HG02571 (cell line): ENCODE measurements at regions not wholly inside any gene's neighbourhood (a gene's known extent, or its start where the extent isn't known, plus 50 kb on each side); places are given as distances from the start of the nearest gene placed in this dataset.

Experiments
- ATAC-seq: cut with Tn5 transposase; IDR thresholded peaks from one replicate; pipeline ENCODE4 v1.9.1; 2021; ENCODE audit warnings: mild to moderate bottlenecking, moderate library complexity; ENCODE audit not compliant: unreplicated experiment

- ATAC-seq: no peak
Observed at GRCh38 chr10:28250782-28251181, 52.1 kb downstream of the MPP7 start.

- ATAC-seq: no peak
Observed at GRCh38 chr10:28250358-28250757, 52.5 kb downstream of the MPP7 start.

GRCh38 chr10:28249512-28249911 lies 53.4 kb downstream of the MPP7 start:
- ATAC-seq: no peak

GRCh38 chr10:28248092-28248491 lies 54.8 kb downstream of the MPP7 start:
- ATAC-seq: no peak

GRCh38 chr10:28246023-28246422 lies 56.8 kb downstream of the MPP7 start:
- ATAC-seq: no peak

GRCh38 chr10:28243923-28244322 lies 58.9 kb downstream of the MPP7 start:
- no peak for ATAC-seq

- ATAC-seq: no peak
Observed at GRCh38 chr10:28242555-28243204, 60.2 kb downstream of the MPP7 start.

GRCh38 chr10:28241741-28242399 lies 61.0 kb downstream of the MPP7 start:
- no peak for ATAC-seq

GRCh38 chr10:28240400-28240799 lies 62.5 kb downstream of the MPP7 start:
- ATAC-seq: no peak

GRCh38 chr10:28236591-28236990 lies 66.3 kb downstream of the MPP7 start:
- no peak for ATAC-seq

GRCh38 chr10:28220811-28221210 lies 82.1 kb downstream of the MPP7 start:
- no peak for ATAC-seq

GRCh38 chr10:28219251-28219650 lies 83.6 kb downstream of the MPP7 start:
- no peak for ATAC-seq

GRCh38 chr10:28217848-28218247 lies 85.0 kb downstream of the MPP7 start:
- ATAC-seq: no peak

- ATAC-seq: no peak
Observed at GRCh38 chr10:28215930-28216329, 86.9 kb downstream of the MPP7 start.

- ATAC-seq: no peak
Observed at GRCh38 chr10:28214219-28214618, 88.6 kb downstream of the MPP7 start.

- ATAC-seq: no peak
Observed at GRCh38 chr10:28211759-28212158, 91.1 kb downstream of the MPP7 start.

GRCh38 chr10:28207799-28208198 lies 95.1 kb downstream of the MPP7 start:
- no peak for ATAC-seq

- ATAC-seq: no peak
Observed at GRCh38 chr10:28202941-28203352, 99.9 kb downstream of the MPP7 start.

- ATAC-seq: no peak
Observed at GRCh38 chr10:28201410-28202400, 101.2 kb downstream of the MPP7 start.

- ATAC-seq: no peak
Observed at GRCh38 chr10:28200775-28201174, 102.1 kb downstream of the MPP7 start.

GRCh38 chr10:28199941-28200340 lies 102.9 kb downstream of the MPP7 start:
- no peak for ATAC-seq

- no peak for ATAC-seq
Observed at GRCh38 chr10:28190196-28190595, 112.7 kb downstream of the MPP7 start.
